K562 (cell line): ENCODE measurements at regions not wholly inside any gene's neighbourhood (a gene's known extent, or its start where the extent isn't known, plus 50 kb on each side); places are given as distances from the start of the nearest gene placed in this dataset.

Source experiments
- ATAC-seq: fragments of 200-7000 bp; cut with Tn5 transposase; 3 replicates; pipeline ENCODE4 v1.9.1; 2020; ENCODE audit warnings: moderate library complexity
- BruUV-seq: library from RNA; stranded (reverse); fragments of 400-500 nt; replicated peaks from 2 replicates; lab custom pipeline; 2021; lab: Mats Ljungman, UMichigan
- CTCF ChIA-PET: fragments of 300-600 bp; formaldehyde crosslinking; extraction: SDS; loops from one replicate; lab custom pipeline; 2021; ENCODE audit warnings: low intra/inter-chr PET ratio; lab: Yijun Ruan, JAX
- POLR2A ChIA-PET: fragments of 300-600, 350-650 bp; sonication (Branson Sonifier 250); formaldehyde crosslinking; extraction: SDS; loops from one replicate; lab custom pipeline; 2021; ENCODE audit warnings: antibody characterized with exemption, inconsistent platforms; lab: Yijun Ruan, JAX
- DNase-seq, 4 experiments: peaks; one replicate each; pipeline versions ENCODE4 v3.0.0 to v3.0.0-alpha.2; 2011 to 2018; ENCODE audit warnings: low spot score in 3 of 4, mixed read lengths in 3 of 4; ENCODE audit errors: extremely low read depth in 1 of 4
- FAIRE-seq: peaks from 2 replicates; lab custom pipeline; 2011; peaks lifted over from hg19 to GRCh38; lab: Jason Lieb, UNC
- H2AFZ ChIP-seq: 2 replicates; pipeline ENCODE4 v1.6.0; 2011; ENCODE audit warnings: low read depth, low read length, control low read depth, inconsistent platforms
- H3K27ac ChIP-seq: fragments of 200-600 bp; 3 replicates; pipeline ENCODE4 v1.8.0; 2011; ENCODE audit warnings: low read depth, mild to moderate bottlenecking, control low read depth, inconsistent platforms, low read length, moderate library complexity, mixed read lengths; ENCODE audit errors: extremely low read depth
- H3K27me3 ChIP-seq, 2 experiments: fragments of 300-600 bp in 1 of 2; 2 replicates in 1 of 2; 3 replicates in 1 of 2; pipeline versions ENCODE4 v1.6.0 to v1.8.0; 2011; ENCODE audit warnings: inconsistent platforms in 2 of 2, low read length in 2 of 2, mild to moderate bottlenecking in 1 of 2, mixed read lengths in 1 of 2, moderate library complexity in 1 of 2; ENCODE audit not compliant: control insufficient read depth in 2 of 2, insufficient read depth in 2 of 2
- H3K36me3 ChIP-seq: fragments of 300-600 bp; 3 replicates; pipeline ENCODE4 v1.8.0; 2011; ENCODE audit warnings: mild to moderate bottlenecking, low read length, inconsistent platforms; ENCODE audit not compliant: control insufficient read depth, insufficient read depth
- H3K4me1 ChIP-seq, 2 experiments: fragments of 200-600 bp in 1 of 2; replicated peaks in 1 of 2; 2 replicates in 1 of 2; 3 replicates in 1 of 2; pipeline versions ENCODE4 v1.5.1 to v1.8.0; 2011; ENCODE audit warnings: inconsistent platforms in 2 of 2, low read length in 2 of 2, mild to moderate bottlenecking in 1 of 2, mixed read lengths in 1 of 2, moderate library complexity in 1 of 2; ENCODE audit not compliant: control insufficient read depth in 2 of 2, insufficient read depth in 2 of 2
- H3K4me2 ChIP-seq: 2 replicates; pipeline ENCODE4 v1.6.1; 2011; ENCODE audit warnings: low read length, control low read depth, inconsistent platforms, mixed read lengths; ENCODE audit not compliant: insufficient read depth
- H3K4me3 ChIP-seq: fragments of 200-600 bp; sonication (generic), shearing (Covaris generic); 2 replicates; pipeline ENCODE4 v1.5.1; 2016; ENCODE audit warnings: control low read depth, inconsistent platforms
- H3K79me2 ChIP-seq: fragments of 200-600 bp; 3 replicates; pipeline ENCODE4 v1.8.0; 2011; ENCODE audit warnings: low read length, inconsistent platforms; ENCODE audit not compliant: control insufficient read depth, insufficient read depth
- H3K9ac ChIP-seq, 2 experiments: 2 replicates each; pipeline versions ENCODE4 v1.6.0 to v1.6.1; 2011; ENCODE audit warnings: low read depth in 2 of 2, low read length in 2 of 2, control low read depth in 1 of 2, inconsistent platforms in 1 of 2, mild to moderate bottlenecking in 1 of 2, mixed read lengths in 1 of 2; ENCODE audit not compliant: insufficient read depth in 1 of 2
- H3K9me1 ChIP-seq: one replicate; pipeline ENCODE4 v1.6.0; 2011; ENCODE audit warnings: inconsistent platforms, mild to moderate bottlenecking, low read length, moderate library complexity; ENCODE audit not compliant: control insufficient read depth, insufficient read depth
- H3K9me3 ChIP-seq: replicated peaks from 2 replicates; pipeline ENCODE4 v1.5.1; 2011; ENCODE audit warnings: low read depth, low read length, inconsistent platforms; ENCODE audit not compliant: control insufficient read depth, insufficient read depth
- H4K20me1 ChIP-seq: replicated peaks from 2 replicates; pipeline ENCODE4 v1.6.1; 2011; ENCODE audit warnings: low read length, inconsistent platforms, mixed read lengths; ENCODE audit not compliant: control insufficient read depth, insufficient read depth
- BCOR ChIP-seq: fragments of 450-650 bp; IDR thresholded peaks from 2 replicates; pipeline ENCODE4 v1.6.1; 2016
- CBX3 ChIP-seq, 2 experiments: IDR thresholded peaks; 1 replicate in 1 of 2; 2 replicates in 1 of 2; pipeline ENCODE4 v1.6.1; 2012; ENCODE audit warnings: inconsistent platforms in 2 of 2, low read length in 2 of 2, borderline replicate concordance in 1 of 2, control low read depth in 1 of 2
- CREB3L1 ChIP-seq: fragments of 450-650 bp; IDR thresholded peaks from 2 replicates; pipeline ENCODE4 v1.6.1; 2014; ENCODE audit warnings: low read depth, mild to moderate bottlenecking, moderate library complexity, borderline replicate concordance
- ELF2 ChIP-seq: fragments of 250-450 bp; sonication (Bioruptor Pico); IDR thresholded peaks from 2 replicates; pipeline ENCODE4 v1.5.0; 2021; ENCODE audit warnings: mild to moderate bottlenecking
- FOXP4 ChIP-seq: sonication (generic); formaldehyde crosslinking; IDR thresholded peaks from 2 replicates; pipeline ENCODE4 v1.8.0; 2022; ENCODE audit warnings: mild to moderate bottlenecking, missing genetic modification reagents, borderline replicate concordance
- GATAD2B ChIP-seq: fragments of 450-650 bp; IDR thresholded peaks from 2 replicates; pipeline ENCODE4 v1.6.1; 2017; ENCODE audit warnings: mild to moderate bottlenecking, borderline replicate concordance
- HDAC8 ChIP-seq: fragments of 450-650 bp; IDR thresholded peaks from 2 replicates; pipeline ENCODE4 v1.6.1; 2016; ENCODE audit warnings: mild to moderate bottlenecking, missing genetic modification characterization, moderate library complexity, missing compliant biosample characterization
- MAFG ChIP-seq: fragments of 450-650 bp; conservative IDR thresholded peaks from 2 replicates; pipeline ENCODE4 v1.6.1; 2016; ENCODE audit warnings: missing genetic modification characterization, missing compliant biosample characterization
- POLR2AphosphoS5 ChIP-seq: IDR thresholded peaks from 2 replicates; pipeline ENCODE4 v1.6.1; 2011; ENCODE audit warnings: mild to moderate bottlenecking, low read depth, low read length, moderate library complexity; ENCODE audit not compliant: control insufficient read depth, insufficient read depth
- PRPF4 ChIP-seq: fragments of 200-400 bp; formaldehyde crosslinking; IDR thresholded peaks from one replicate; pipeline ENCODE4 v1.6.1; 2017; ENCODE audit warnings: low read length, low read depth, mild to moderate bottlenecking; ENCODE audit not compliant: insufficient read depth, poor library complexity, severe bottlenecking
- STAG1 ChIP-seq: sonication (generic); formaldehyde crosslinking; IDR thresholded peaks from 2 replicates; pipeline ENCODE4 v1.5.0; 2020; ENCODE audit warnings: missing genetic modification reagents, borderline replicate concordance
- TRIM28 ChIP-seq: fragments of 450-650 bp; IDR thresholded peaks from 2 replicates; pipeline ENCODE4 v1.6.1; 2017
- ZKSCAN3 ChIP-seq: fragments of 250-450 bp; sonication (Bioruptor Pico); IDR thresholded peaks from 2 replicates; pipeline ENCODE4 v1.4.0; 2020
- ZNF445 ChIP-seq: fragments of 250-450 bp; sonication (Bioruptor Pico); IDR thresholded peaks from 2 replicates; pipeline ENCODE4 v1.4.0; 2020; ENCODE audit warnings: low read depth, mild to moderate bottlenecking, moderate library complexity
- ZNF707 ChIP-seq: fragments of 250-450 bp; sonication (Bioruptor Pico); conservative IDR thresholded peaks from 2 replicates; pipeline ENCODE4 v1.8.0; 2022; ENCODE audit warnings: inconsistent platforms, mild to moderate bottlenecking, moderate library complexity
- in situ Hi-C: fragments of 300-500 bp; cut with MboI; formaldehyde crosslinking; loops from 4 replicates; pipeline ENCODE4 v1.15.0; 2018; ENCODE audit warnings: inconsistent platforms, mixed read lengths
- intact Hi-C: fragments of 100-400 bp; cut with micrococcal nuclease; formaldehyde crosslinking; loops from 2 replicates; pipeline ENCODE4 v1.14.2; 2022
- TF ChIP-seq, protein P1 (sequence below): fragments of 250-450 bp; sonication (Bioruptor Pico); IDR thresholded peaks from 2 replicates; pipeline ENCODE4 v1.6.1; 2021; ENCODE audit warnings: mild to moderate bottlenecking
- TF ChIP-seq, protein P2 (sequence below): sonication (generic); formaldehyde crosslinking; IDR thresholded peaks from 2 replicates; pipeline ENCODE4 v1.8.0; 2023; ENCODE audit warnings: mild to moderate bottlenecking, missing genetic modification reagents

DNA sequence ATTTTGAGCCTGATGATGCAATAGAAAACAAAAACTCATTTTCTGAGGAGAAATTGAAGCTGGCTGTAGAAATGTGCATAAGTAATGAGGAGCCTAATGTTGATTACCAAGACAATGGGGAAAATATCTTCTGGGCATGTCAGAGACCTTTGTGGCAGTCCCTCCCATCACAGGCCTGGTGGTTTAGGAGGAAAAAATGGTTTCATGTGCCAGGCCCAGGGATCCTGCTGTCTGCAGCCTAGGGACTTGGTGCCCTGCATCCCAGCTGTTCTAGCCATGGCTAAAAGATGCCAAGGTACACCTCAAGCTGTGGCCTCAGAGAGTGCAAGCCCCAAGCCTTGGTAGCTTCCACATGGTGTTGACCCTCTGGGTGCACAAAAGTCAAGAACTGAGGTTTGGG lies 128.7 kb upstream of the ARHGEF9 start:
- Histone ChIP-seq H2AFZ (no peak overlapping the region), H4K20me1 (no peaks in the 10 kb centered on the region), H3K27ac (no peak overlapping the region), H3K79me2 (no peaks in the 10 kb centered on the region), H3K9ac (no peak overlapping the region), H3K4me1 (no peaks in the 10 kb centered on the region), H3K4me2 (no peak overlapping the region), H3K27me3 (no peaks in the 10 kb centered on the region), H3K9me3 (no peaks in the 10 kb centered on the region), H3K36me3 (no peaks in the 10 kb centered on the region), H3K4me3 (no peak overlapping the region), H3K9me1 (no peaks in the 10 kb centered on the region)
- CTCF ChIA-PET, result no interaction called here
- ATAC-seq, result no peak
- BruUV-seq, result no TSS peak
- DNase-seq, result no peak
- in situ Hi-C loops (no loop called here), intact Hi-C loops (no loop called here)
- FAIRE-seq, result no peak
- POLR2A ChIA-PET, result no interaction called here
- TF ChIP-seq FOXP4 (no peak), STAG1 (CRISPR knock-in tag) (no peak), CREB3L1 (no peak), PRPF4 (no peak), BCOR (no peak), ZNF445 (CRISPR knock-in tag) (no peak), CBX3 (IDR thresholded peaks at IDR 0.05; ENCODE audit: borderline replicate concordance in 1 of 2, low read length in 2 of 2) (no peak), POLR2AphosphoS5 (no peak), TRIM28 (no peak), MAFG (no peak), HDAC8 (tag) (no peak), ZNF707 (CRISPR knock-in tag) (no peak), GATAD2B (no peak), ZKSCAN3 (CRISPR knock-in tag) (no peak), ELF2 (CRISPR knock-in tag) (no peak)
- TF ChIP-seq, protein P1, sequence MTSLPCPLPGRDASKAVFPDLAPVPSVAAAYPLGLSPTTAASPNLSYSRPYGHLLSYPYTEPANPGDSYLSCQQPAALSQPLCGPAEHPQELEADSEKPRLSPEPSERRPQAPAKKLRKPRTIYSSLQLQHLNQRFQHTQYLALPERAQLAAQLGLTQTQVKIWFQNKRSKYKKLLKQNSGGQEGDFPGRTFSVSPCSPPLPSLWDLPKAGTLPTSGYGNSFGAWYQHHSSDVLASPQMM, result no peak
- TF ChIP-seq, protein P2, sequence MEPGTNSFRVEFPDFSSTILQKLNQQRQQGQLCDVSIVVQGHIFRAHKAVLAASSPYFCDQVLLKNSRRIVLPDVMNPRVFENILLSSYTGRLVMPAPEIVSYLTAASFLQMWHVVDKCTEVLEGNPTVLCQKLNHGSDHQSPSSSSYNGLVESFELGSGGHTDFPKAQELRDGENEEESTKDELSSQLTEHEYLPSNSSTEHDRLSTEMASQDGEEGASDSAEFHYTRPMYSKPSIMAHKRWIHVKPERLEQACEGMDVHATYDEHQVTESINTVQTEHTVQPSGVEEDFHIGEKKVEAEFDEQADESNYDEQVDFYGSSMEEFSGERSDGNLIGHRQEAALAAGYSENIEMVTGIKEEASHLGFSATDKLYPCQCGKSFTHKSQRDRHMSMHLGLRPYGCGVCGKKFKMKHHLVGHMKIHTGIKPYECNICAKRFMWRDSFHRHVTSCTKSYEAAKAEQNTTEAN (CRISPR knock-in tag), result no peak
